Stimulated activated CD4-positive, alpha-beta T cell treated with anti-CD3 and anti-CD28 coated beads, Interleukin-2, amount 100 ng/mL, for 4 hours (primary cell): ENCODE measurements at regions not wholly inside any gene's neighbourhood (a gene's known extent, or its start where the extent isn't known, plus 50 kb on each side); places are given as distances from the start of the nearest gene placed in this dataset.
"Not testable (repeated sequence)": the region's sequence is repeated elsewhere in the genome, so short reads cannot be mapped to it uniquely, and the experiment has no call there.

ENCODE experiments used
- DNase-seq: peaks from one replicate; pipeline ENCODE4 v3.0.0-alpha.2; 2020; ENCODE audit warnings: low read depth

GRCh38 chr20:11976966-11977365 is 59.3 kb downstream of the BTBD3 start:
- DNase-seq, result no peak

GRCh38 chr20:11978496-11978895 is 60.8 kb downstream of the BTBD3 start:
- no peak for DNase-seq

- no peak for DNase-seq
These were observed 61.8 kb downstream of the BTBD3 start for GRCh38 chr20:11979306-11979990.

GRCh38 chr20:11980263-11980662 is 62.6 kb downstream of the BTBD3 start:
- DNase-seq, result no peak

- no peak for DNase-seq
These were observed 63.8 kb downstream of the BTBD3 start for GRCh38 chr20:11981366-11981947.

GRCh38 chr20:11982289-11982954 is 64.7 kb downstream of the BTBD3 start:
- no peak for DNase-seq

- no peak for DNase-seq
These were observed 65.3 kb downstream of the BTBD3 start for GRCh38 chr20:11982955-11983470.

- no peak for DNase-seq
These were observed 69.3 kb downstream of the BTBD3 start for GRCh38 chr20:11986954-11987353.

- no peak for DNase-seq
These were observed 69.8 kb downstream of the BTBD3 start for GRCh38 chr20:11987526-11987925.

GRCh38 chr20:11989018-11989771 is 71.5 kb downstream of the BTBD3 start:
- no peak for DNase-seq

- no peak for DNase-seq
These were observed 74.7 kb downstream of the BTBD3 start for GRCh38 chr20:11992426-11992825.

- DNase-seq, result no peak
These were observed 76.3 kb downstream of the BTBD3 start for GRCh38 chr20:11993886-11994461.

- no peak for DNase-seq
These were observed 78.3 kb downstream of the BTBD3 start for GRCh38 chr20:11995805-11996567.

- not testable (repeated sequence) for DNase-seq
These were observed 87.1 kb downstream of the BTBD3 start for GRCh38 chr20:12004776-12005175.

GRCh38 chr20:12012241-12013222 is 94.8 kb downstream of the BTBD3 start:
- no peak for DNase-seq

GRCh38 chr20:12014276-12014675 is 96.6 kb downstream of the BTBD3 start:
- no peak for DNase-seq

- DNase-seq, result no peak
These were observed 97.0 kb downstream of the BTBD3 start for GRCh38 chr20:12014736-12015135.

GRCh38 chr20:12016291-12016690 is 98.6 kb downstream of the BTBD3 start:
- no peak for DNase-seq

GRCh38 chr20:12019715-12020114 is 102.0 kb downstream of the BTBD3 start:
- DNase-seq, result no peak

- DNase-seq, result no peak
These were observed 103.2 kb downstream of the BTBD3 start for GRCh38 chr20:12020846-12021245.
